HT1080 (cell line): ENCODE measurements at regions not wholly inside any gene's neighbourhood (a gene's known extent, or its start where the extent isn't known, plus 50 kb on each side); places are given as distances from the start of the nearest gene placed in this dataset.

ENCODE experiments used
- DNase-seq: peaks from one replicate; pipeline ENCODE4 v3.0.0-alpha.2; 2015; ENCODE audit warnings: low read depth

DNA sequence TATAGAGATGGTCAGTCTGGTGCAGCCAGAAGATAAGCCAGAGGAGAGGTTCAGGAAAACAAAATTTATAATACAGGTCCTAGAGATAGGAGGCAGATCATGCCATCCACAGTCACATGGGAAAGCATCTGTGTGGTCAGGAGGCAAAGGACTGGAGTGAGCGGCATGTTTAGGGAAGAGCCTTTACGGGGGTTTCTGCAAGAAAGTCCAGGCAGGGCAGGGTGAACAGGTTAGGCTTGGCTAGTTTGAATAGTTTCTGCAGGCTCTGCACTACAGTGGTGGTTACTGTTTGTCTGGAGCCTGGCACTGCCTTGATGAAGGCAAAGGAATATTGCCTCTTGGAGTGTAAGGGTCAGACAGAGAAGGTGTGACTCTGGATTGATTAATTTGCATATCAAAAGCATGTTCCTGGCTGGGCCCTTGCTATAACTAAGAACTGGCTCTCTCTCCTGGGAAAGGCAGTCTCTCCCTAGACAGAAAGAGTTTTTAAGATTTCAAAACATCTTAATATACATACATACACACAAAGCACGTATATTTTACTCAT is 1034.7 kb upstream of the CHAC2 start:
- no peak for DNase-seq

DNA sequence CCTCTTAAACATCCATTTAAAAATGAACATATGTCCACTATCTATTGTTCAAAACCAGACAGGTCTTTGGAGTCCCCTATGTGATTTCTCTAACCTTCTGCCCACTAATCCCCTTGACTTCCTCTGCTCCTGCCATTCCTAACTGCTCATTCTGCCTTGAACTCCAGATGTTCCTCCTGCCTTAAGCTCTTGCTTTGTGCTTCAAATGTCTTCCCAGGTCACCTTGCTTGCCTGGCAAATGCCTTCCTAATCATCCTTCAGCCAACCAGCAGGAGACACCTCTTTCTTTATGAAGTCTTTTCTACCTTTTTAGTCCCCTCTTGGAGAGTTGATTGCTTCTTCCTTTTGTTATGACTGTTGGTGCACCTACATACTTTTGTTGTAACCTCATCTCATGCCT is 1043.0 kb upstream of the CHAC2 start:
- DNase-seq, result no peak

DNA sequence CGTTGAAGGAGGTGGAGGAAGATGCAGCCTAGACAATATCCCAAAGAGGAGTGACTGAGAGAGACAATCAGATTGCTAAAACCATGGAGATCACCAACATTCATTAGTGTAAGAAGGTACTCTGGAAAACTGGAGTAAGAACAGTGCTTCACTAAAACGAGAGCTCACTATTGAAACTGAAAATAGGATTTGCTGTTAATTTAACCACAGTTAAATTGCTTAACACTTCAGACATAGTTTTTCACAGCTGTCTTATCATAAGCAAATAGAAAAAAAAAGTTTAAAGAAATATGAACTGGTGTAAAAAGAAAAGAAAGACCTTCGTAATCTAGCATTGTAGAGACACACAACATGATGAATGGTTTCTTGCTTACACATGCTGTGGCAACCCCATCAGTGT is 1049.8 kb upstream of the CHAC2 start:
- DNase-seq, result no peak

DNA sequence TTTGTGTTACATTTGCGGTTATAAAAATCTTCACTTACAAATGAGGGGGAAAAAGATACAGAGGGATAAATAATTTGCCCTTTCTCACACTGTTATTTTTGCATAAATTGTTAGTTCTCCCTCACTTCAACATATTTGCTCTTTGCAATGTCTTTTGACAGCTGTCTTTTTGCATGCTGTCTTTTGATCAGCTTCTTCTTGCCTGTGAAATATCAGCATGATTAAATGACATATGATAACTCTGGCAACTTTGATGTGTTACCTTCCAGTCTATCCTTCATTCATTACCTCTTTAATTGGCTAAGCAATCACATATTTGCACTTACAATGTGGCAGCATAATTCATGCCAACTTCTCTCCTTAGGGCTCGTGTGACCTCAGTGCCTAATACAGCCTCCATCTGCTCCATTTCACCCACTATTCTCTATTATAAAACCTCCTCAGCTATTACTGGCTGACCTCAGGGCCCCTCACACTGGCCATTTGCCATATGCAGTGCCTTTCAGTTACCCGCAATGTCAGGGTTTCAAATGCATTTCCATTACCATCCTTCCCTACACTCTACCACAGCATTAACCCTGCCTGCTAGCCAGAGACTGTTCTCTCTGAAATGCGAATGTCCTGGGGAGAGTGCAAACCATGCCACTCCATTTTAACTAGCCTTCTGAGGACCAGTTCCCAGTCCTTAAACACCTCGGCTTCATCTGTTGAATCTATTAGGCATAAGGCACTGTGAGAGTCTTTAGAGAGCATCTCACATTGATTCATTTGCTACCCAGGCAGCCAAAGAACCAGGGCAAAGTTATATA is 1056.6 kb upstream of the CHAC2 start:
- no peak for DNase-seq

DNA sequence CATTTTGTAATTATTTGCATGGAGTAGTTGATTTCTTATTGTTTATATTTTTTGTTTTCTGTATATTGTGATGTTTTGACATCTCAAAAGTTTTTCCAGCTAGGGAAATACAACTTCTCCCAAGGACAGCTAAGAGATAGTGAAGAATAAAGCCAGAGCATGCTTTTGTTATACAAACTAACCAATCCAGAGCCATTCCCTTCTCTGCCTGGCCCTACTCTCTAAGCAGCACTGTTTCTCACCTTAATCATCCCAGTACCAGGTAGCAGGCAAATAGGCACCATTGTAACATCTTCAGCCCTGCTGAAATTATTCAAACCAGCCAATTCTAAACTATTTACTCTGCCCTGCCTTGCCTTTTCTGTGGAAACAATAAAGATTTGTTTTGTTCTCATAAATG is 1063.4 kb upstream of the CHAC2 start:
- no peak for DNase-seq

DNA sequence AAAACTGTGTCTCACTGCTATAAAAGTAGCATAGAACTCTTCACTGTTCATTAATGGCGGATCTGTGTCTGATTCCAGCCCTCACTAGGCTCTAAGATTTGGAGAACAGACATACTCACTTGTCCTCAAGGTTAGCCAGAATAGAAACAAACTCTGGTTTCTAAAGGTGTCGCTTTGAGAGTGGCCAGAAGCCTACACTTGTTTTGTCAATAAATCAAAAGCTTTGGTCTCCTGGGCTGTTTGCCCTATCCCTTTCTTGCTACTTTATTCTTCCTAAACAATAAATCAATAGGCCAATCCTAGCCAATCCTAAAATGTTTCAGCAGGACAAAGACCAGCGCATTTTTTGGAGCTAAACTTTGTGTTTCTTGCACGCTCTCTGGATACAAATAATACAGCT is 1064.6 kb upstream of the CHAC2 start:
- DNase-seq, result no peak

DNA sequence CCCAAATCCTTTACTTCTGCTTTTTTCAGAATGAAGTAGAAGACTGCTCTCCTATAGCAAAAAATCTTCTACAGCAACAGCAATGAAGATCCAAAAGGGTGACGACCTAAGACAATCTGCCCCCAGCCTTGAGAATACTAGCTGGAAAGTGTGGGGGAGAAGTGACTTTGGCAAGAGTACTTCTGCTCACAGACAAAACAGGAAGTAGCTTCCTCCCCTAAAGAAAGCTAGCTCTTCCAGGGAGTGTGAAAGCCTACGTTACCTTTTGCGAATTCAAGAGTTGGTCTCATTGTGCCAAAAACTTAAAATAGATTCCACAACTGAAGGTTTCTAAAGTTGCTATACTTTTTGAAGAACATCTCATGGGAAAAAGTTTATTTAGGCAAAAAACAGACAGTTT is 1069.2 kb upstream of the CHAC2 start:
- no peak for DNase-seq

DNA sequence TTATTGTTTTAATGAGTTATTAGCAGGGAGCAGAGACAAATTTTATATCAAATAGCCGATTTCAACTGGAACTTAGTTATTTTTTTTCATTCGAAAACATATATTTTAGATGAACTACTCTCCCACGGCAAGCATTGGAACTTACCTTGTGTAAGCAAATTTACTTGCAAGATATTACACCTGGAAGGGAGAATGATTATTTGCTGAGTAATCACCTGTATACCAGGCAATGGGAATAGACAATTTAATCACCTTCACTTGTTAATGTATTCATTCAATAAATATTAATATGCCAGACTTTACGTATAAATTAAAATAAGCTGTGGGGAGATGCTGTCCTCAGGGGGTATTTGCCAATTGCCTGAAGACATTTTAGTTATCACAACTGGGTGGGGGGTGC is 1069.9 kb upstream of the CHAC2 start:
- no peak for DNase-seq

DNA sequence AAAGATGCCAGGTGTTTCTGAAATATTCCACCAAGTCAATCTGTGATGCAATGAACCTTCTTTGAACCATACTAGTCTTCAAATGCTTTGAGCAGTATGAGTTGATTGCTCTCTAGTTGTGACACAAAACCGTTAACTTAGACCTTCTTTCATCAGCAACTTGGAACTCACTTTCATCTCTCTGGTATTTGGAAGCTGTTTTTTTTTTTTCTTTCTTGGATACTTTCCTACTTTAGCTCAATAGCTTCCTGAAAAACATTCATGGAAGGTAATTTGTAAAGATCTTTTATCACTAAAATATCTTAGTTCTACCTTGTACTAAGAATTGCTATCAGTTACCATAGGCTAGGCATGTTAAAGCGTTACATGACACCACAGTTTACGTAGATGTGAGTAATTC is 1071.9 kb upstream of the CHAC2 start:
- DNase-seq, result no peak

DNA sequence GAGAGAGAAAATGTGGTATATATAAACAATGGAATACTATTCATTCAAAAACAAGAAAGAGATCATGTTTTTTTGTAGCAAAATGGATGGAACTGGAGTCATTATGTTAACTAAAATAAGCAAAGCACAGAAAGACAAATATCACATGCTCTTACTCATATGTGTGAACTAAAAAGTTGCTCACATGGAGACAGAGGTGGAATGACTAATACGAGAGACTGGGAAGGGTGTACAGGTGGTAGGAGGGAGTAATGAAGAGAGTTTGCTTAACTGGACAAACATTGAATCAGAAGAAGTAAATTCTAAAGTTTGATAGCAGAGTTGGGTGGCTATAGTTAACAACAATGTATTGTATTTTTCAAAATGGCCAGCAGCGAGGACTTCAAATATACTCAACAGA is 1080.7 kb upstream of the CHAC2 start:
- DNase-seq, result peak; percentile 31

DNA sequence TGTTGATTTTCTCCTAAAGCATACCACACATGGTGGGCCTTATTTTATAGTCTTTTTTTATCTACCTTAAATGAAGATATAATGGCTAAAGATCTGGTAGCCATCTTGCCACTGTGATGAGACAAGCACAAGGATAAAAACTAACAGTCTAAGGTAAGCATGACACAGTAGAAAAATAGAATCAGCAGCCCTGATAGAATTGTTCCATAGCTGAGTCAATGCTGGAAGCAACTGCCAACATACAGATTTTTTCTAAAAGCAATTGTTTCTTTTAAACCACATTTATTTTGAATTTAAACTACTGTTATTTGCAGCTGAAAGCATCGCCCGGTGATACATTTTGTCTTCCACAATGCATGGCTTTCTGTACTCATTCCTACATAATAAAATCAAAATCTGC is 1091.5 kb upstream of the CHAC2 start:
- no peak for DNase-seq

DNA sequence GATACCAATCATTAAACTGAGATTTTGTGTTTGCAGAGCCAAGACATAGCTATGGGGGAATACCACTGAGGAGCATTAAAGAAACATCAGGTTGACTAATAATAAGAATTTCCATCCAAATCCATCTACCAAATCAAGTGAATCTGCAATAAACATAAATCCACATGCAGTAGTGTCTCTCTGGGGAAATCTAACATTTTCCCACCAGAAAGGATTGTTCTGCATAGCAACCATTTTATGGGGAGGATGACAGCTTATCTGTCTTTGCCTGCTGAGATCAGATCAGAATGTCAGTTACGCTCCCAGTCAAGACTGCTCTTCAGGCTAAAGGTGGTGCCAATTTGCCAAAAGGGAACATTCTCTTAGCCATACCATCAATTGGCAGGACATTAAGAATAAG is 1098.9 kb upstream of the CHAC2 start:
- DNase-seq, result no peak

DNA sequence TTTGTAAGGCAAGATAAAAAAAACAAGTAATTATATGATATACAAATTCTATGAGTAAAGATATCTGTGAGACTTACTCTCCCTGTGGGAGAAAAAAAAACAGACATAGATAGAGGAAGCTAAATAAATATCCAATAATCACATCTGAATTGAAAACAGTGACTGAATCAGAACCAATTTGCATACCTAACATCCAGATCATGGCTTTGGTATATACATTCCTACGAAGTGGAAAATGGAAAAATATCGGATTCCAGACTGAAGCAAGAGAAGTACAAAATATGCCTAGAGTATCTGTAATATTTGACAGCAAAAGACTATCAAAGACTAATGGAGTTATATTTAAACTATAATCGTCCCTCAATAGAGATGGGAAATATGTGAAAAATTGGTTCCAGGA is 1108.1 kb upstream of the CHAC2 start:
- no peak for DNase-seq

DNA sequence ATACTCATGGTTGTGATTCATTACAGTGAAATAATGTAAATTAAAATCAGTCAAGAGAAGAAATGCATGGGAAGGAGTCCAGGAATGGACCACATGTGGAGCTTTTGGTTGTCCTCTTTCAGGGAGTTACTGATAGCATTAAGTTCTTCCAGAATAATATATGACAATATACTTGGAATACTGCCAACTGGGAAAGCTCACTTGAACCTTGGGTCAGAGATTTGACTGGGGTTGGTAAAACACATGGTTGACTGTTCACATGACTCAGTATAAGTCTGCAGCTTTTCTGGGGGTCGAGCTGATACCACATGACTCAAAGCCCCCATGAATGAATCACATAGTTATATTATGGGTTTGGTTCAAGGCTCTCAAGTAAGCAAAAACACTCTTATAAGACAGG is 1109.0 kb upstream of the CHAC2 start:
- peak; percentile 87 for DNase-seq

DNA sequence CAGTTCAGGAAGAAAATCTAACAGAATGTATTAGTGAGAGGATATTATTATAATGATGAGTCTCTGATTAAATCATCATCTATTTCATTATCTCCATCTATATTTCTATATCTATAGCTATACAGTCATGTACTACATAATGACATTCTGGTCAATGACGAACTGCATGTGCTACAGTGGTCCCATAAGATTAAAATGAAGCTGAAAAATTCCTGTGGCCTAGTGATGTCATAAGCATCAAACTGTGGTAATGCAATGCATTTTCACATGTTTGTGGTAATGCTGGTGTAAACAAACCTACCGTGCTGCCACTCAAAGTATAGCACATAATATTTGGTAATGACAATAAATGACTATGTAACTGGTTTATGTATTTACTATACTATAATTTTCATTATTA is 1127.9 kb upstream of the CHAC2 start:
- no peak for DNase-seq

DNA sequence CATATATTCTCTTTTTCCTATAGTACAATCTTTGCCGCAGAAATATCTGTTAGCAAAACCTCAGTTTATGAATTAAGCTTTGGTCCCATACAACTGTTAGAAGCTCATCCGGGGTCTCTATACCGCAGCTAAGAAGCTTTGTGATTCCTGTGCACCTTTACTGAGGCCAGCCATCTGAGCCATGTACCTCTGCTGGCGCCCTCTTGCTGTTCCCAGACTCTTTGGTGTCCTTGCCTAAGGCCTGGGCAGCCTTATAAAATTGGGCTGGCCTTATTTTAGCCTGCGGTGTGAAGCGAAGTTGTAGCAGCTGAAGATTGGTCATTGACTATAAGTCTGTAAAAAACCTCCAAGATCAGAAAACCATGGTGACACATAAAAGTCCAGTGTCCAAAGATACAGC is 1135.1 kb upstream of the CHAC2 start:
- no peak for DNase-seq

DNA sequence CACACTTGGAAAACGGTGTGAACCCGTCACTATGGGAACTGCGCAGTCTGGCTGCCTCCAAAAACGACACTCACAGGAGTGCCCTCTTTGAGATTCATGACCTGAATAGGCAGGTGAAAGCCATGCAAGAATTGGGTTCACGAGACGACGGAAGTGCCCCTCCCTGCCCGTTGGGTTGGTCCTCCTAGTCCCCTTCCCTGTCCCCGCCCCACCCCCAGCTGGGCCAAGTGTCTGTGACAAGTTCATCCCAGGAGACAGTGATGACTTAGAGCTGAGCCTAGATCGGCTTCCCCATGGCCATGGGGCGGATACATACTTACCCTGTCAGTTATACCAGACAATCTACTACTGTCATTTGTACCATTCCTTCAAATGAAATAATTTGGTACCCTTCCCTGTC is 1137.7 kb upstream of the CHAC2 start:
- no peak for DNase-seq

DNA sequence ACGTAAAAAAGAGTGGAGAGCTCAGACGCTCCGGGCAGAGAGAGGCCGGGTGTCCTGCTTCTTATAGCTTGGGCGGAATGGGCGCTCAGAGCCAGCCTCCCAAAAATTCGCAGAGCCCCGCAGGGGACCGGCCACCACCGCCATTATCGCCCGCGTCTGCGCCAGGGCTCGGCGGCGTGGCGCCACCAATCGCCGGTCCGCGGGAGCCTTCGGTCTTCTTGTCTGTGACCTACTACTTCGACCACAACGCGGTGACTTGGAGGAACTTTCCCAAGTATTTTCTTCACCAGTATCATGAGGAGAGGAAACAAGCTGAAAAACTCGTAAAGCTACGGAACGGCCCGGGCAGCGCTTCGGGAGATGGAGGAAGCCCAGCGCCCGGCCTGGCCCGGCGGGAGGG is 1138.1 kb upstream of the CHAC2 start:
- no peak for DNase-seq

DNA sequence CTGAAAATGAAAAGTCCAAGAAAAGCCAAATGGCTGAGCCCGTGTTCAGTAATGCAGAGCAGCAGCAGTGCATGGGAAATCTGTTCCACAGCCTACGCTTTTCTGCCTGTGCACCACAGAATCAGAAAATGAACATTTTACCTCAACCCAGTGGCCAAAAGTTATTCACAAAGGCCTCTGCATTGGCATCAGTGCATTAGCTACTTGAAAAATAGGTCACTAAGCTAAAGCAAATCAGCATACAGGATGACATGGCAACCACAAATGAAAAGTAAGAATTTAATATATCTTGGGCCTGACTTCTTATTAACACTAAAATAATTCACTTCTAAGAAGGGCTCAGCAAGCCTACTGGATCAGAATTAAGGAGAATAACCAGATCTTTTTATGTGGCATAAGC is 1145.3 kb upstream of the CHAC2 start:
- no peak for DNase-seq

DNA sequence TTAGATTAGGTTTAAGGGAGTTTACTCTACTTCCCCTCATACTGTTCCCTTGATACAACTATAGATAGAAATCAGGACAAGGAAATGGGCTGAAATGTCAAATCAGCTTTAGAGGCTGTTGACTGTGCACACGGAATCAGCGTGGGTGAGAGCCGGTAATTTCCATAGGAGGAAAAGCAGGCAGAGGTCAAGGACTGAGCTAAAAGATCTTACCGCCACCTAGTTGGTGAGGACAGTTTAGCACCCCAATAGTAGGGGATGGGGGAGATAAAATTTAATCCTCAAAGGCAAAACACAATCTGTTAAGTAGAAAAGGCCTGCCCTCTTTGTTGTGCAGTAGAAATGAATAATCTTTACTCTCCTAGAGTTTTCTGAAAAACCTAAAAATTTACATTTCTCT is 1154.5 kb upstream of the CHAC2 start:
- no peak for DNase-seq

DNA sequence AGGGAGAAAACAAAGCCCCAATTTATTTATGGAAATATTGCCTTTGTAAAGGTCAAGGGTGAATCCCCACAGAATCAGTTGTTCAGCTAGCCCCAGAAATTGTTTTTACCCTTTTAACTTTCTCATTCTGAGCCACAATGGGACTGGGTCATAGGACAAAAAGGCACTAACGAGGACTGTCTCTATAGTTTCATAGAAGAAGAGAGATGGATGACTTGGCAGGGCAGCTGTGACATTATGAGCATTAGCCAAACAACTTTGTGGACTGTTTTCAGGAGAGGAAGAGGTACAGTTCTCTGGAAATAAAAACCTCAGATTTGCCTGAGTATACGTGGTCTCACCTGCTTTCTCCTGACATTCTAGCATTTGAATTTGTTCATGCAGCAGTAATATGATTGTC is 1155.8 kb upstream of the CHAC2 start:
- no peak for DNase-seq

DNA sequence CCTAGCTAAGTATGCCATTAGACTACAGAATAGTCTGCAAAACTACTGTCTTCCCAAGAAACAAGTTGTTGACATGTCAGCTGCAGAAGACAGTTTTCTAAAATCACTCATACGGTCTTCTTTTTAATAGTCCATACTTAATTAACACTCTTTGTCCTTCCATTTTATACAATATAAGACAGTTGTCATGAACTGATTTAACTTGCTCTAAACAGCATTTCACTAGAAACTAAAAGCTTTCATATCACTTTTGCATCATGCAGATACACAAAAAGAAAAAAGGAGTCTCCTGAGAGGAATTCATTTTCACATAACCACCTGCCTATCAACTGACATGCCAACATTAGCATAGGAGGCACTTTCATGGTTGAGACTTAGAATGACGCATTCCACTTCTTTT is 1159.6 kb upstream of the CHAC2 start:
- no peak for DNase-seq

DNA sequence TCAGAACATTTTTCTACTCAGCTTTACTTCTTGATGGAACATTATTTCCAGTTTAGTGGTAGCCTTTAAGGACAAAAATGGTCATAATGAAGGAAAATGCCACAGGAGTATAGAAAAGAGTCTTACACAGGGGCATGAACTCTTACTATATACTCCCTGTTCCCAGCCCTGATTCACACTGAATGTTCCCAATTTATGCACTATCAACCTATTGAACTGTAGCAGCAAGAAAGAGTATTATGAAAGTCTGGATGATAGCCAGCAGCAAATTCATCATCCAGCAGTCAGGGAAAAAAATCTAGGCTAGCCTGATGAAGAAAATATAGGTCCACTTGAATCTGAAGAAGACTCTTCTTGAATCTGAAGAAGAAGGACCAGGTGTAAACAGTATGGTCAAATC is 1170.3 kb upstream of the CHAC2 start:
- no peak for DNase-seq

DNA sequence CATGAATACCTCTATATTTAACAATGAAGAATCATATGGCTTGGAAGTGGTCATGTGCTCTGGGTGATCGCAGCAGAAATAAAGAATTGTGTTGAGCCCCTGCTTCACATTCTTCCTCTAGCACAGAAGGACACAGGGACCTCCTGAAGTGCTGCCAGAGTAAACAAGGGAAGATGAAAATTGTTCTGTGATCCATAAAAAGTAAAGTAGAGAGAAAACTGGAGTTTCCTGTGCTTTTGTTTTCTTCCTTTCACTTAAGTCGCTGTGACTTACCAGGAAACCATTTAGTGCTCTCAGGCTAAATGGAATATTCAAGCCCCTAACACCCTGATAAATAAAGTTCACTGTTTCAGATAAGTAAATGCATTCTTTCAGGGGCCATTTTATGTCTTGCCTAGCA is 1173.6 kb upstream of the CHAC2 start:
- DNase-seq, result no peak
